GM21717 (cell line): ENCODE measurements at regions not wholly inside any gene's neighbourhood (a gene's known extent, or its start where the extent isn't known, plus 50 kb on each side); places are given as distances from the start of the nearest gene placed in this dataset.

Experiments used
- ATAC-seq: cut with Tn5 transposase; IDR thresholded peaks from one replicate; pipeline ENCODE4 v1.9.1; 2021; ENCODE audit warnings: mild to moderate bottlenecking, moderate library complexity; ENCODE audit not compliant: unreplicated experiment

DNA sequence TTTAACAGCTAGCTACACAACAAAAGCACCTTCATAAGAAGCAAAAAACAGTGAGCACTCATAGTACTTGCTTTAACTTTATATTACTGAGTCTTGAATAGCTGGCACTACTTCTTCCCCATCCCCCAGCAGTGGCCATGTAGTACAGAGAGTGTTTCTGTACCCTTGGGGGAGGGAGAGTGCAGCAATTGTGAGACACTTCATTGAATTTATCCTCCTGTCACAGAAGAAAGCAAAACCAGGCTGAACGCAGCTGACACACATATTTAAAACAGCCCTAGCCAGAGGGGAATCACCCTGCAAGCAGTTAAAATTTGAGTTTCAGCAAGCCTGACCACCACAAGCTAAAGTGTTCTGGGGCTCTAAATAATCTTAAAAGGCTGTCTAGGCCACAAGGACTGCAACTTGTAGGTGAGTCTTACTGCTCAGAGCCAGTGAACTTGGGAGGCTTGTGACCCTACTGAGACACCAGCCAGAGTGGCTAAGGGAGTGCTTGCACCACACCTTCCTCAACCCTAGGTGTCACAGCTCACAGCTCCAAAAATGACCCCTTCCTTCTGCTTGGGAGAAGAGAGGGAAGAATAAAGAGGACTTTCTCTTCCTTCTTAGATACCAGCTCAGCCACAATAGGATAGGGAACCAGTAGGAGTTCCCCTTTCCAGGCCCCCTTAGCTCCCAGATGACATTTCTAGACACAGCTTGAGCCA is 97.7 kb upstream of the MEOX2 start:
- ATAC-seq = no peak

- no peak for ATAC-seq
Observed at GRCh38 chr7:15782656-15783055, 96.2 kb upstream of the MEOX2 start.

DNA sequence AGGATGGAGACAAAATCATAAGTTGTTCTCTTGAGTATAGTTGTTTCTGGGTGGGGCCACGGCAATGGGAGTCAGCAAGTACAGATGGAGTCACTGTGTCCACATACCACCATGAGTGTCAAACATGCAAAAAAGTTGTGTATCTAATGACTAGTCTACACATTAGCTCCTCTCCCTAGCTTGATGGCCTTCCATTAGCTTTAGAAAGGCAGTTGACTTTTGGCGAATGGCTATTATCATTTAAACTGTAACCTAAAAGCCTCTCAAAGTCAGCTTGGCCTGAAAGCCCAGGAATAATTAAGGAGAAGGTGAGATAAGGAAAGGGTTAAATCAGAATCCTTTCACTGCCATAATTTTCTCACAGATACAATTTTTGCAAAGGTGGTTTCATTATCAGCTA is 95.5 kb upstream of the MEOX2 start:
- ATAC-seq = no peak

DNA sequence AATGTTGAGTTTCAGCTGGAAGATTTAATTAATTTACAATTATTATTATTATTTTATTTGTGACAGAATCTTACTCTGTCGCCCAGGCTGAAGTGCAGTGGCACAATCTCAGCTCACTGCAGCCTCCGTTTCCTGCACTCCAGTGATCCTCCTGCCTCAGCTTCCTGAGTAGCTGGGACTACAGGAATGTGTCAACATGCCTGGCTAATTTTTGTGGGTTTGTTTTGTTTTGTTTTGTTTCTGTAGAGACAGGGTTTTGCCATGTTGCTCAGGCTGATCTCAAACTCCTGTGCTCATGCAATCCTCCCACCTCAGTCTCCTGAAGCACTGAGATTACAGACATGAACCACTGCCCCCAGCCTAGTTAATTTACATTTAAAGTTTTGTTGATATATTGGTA is 93.8 kb upstream of the MEOX2 start:
- no peak for ATAC-seq

DNA sequence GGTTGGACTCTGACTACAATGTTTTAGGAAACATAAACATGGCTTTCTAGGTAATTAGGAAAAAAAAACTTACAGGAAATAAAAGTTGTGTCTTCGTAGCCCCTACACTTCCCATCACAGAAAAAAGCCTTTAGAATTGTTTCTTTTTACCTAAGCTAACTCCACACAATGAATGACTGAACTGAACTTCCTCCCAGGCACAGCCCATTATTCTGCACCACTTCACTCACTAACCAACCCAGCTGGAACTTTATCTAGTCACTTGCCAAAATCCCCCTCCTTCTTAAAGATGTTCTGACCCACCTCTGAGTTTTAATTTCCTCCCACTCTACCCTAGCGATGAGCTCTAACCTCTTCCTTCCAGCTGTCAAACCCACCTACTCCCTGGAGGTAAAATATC is 91.7 kb upstream of the MEOX2 start:
- no peak for ATAC-seq

DNA sequence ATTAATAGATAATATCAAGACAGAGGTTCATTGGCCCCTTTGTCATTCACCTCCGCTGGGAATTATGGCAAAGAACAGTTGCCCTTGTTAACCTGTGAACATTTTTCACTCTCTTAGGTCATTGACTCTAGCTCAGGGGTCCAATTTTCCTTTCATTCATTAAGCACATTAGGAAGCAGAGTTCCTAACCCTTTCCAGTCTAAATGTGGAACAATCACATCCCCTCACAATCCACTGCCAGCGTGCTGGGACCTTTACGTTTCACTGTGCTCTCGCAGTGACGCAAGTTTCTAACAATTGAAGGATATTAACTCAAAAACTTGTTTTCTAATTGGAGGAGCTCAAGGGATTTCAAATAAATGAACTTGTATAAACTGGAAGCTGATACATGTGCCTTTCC is 79.3 kb upstream of the MEOX2 start:
- ATAC-seq = no peak

DNA sequence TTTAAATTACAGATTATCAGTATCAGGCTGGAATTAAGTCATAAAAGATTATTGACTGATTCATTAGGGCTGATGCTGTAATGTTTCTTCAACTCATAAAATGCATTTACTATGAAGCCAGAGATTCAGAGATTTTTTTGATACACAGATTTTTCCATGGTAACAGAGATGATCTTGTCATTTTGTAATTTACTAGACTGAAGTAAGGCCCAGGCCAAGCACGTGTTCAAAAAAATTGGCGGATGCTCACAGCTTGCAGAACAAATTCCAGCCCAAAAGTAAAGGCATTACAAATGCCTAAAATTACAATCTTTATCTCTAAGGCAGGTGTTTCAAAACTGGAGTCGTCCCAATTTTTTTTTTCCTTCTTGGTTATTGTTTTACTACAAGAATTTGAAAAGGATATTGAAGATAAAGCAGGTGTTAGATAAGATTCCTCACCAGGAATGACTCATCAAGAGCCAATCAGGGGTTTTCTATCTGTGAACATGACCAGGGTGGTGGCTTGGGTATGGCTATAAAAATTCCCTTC is 78.4 kb upstream of the MEOX2 start:
- no peak for ATAC-seq

GRCh38 chr7:15764010-15764409 is 77.5 kb upstream of the MEOX2 start:
- no peak for ATAC-seq

DNA sequence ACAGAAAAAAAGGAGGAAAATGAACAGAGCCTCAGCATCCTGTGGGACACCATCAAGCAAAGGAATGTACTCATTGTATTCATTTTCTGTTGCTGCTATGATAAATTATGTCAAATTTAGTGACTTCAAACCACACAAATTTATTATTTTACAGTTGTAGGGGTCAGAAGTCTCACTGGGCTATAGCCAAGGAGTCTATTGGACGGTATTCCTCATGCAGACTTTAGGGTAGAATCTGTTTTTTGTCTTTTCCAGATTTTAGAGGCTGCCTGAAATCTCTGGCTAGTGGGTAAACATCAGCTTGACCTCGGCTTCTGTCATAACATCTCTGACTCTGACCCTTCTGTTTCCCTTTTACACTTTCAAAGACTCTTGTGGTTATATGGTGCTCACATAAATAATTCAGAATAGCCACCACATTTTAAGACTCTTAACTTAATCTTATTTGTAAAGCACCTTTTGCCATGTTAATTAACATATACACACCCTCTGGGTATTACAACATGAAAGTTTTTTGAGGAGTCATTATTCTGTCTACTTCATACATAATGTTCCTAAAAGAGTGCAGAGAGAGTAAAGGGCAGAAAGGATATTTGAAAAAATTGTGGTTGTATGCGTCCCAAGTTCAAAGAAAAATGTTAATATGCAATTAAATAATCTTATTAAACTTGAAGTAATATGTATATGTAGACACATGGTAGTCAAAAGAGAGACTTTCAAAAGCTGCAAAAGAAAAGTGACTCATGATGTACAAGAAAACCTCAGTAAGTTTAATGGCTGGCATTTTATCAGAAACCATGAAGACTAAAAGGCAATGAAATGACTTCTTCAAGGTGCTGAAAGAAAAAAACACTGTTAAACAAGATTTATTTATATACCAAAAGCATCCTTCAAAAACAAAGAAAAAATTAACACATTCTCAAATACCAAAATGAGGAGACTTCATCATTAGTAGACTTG is 70.8 kb upstream of the MEOX2 start:
- ATAC-seq = no peak

- no peak for ATAC-seq
Observed at GRCh38 chr7:15755061-15755460, 68.6 kb upstream of the MEOX2 start.

DNA sequence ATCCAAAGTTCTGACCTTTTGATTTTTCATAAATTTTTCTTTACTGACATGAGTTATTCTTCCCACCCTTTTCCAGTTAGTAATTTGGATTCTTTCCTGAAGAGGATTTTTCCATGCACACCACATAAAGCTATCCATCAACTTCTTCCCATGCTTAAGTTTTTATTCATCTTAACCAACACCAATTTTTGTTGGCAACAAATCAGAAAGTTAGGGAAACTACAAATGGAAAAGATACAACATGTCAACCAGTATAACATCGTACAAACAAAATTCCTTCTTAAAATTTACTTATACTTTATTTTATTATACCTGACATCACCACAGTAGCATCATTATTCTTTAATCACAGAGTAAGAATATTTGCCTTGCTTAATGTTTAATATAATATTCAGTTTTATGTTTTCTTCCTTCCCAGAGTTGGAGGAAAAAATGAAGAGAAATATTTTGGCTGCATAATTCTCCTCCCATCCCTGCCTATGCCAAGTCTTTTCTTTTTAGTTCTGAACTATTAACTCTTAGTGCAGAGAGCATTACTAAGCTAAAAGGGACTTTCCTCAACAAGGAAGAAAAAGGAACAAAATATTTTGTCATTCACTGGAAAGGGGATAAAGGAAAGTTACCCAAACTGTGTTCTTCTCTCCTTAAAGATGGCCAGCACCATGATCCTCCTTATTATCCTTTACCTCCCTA is 67.5 kb upstream of the MEOX2 start:
- no peak for ATAC-seq

- ATAC-seq = no peak
Observed at GRCh38 chr7:15752377-15752776, 65.9 kb upstream of the MEOX2 start.

DNA sequence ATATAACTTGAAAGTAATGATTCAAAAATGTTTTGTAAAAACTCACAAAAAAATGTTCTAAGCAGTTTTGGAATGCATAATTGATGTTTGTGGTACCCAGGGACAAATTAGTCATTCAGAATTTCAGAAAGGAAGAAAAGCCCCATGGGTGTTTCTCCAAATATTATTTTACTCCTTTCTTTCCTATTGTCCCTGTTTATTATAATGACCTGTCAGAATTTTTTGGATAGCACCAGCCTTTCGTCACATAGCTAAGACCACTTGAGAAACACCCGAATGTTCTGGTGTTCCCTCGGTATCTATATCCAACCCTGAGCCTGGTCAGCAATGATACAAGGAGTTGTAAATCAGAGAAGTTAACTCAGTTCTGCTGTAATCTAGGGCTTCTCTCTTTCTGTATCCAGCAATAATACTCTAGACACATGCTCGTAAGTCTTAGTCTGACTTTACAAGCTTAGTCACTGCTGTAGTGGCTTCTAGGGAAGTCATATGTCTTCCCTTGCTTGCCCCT is 64.8 kb upstream of the MEOX2 start:
- ATAC-seq = no peak

DNA sequence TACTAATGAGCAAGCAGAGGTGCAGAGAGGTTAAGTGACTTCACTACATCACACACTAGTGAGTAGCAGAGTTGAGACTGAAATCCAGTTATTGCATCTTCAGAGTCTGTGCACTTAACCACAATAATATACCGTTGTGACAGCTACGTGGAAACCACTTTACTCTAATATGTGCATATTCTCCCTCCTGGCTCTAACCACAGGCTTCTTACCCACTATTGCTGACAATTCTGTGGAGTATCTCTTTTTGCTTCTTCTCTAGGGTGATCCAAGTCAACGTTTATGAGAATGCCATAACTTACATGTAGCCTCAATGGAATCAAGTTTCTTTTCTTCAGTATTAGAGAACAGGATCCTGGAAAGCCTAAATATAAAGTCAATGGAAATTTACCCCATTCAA is 64.2 kb upstream of the MEOX2 start:
- no peak for ATAC-seq

DNA sequence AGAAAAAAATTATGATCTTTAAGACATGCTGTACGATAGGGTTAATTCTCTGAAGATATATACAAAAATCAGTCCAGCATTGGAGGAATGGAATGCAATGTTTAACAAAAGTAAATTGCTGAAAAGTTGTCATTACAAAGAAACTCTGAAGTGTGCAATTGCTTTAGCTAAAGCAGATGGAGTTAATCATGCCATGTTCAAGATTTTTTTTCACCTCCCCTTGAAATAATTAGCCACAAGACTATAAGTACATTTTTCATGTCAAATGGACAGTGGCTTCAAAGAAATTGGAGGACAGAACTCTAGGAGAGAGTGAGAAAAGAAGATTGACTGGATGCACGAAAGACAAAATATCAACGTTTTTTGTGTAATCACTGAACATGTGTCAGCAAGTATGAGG is 63.1 kb upstream of the MEOX2 start:
- no peak for ATAC-seq

DNA sequence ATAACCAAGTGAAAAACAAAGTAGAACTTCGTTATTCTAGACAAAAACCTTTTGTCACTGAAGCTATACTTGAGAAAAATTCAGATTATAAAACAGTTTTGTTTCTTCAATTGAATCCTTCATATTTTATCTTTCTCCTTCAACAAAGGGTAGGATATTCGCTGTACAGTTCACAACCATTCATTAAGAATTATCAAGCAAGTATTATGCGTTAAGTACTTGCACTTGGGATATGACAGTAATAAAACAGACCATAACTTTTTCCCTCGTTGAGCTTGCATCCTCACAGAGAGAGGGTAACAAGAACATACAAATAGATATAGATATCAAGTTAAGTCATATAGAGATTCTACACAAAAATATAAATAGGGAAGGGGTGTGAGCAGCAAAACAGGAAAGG is 61.2 kb upstream of the MEOX2 start:
- ATAC-seq = no peak

DNA sequence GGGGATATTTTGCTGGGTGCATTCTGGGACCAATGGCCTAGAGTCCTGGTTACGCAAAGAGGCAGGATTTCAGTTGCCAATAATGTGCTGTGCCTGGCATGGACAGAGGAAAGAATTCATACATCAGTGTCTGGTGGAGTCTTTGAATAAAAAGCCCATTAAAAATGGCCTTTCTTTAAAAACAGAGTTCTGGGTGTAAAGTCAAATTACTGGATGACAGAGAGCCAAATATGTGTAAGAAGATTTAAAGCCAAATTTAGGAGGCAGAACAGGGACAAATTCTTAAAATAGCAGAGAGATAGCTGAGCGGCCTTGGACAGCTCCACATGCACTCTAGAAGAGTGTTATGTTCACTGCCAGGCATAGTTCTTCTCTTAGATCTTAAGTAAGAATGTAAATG is 60.8 kb upstream of the MEOX2 start:
- no peak for ATAC-seq

GRCh38 chr7:15743926-15744480 is 57.5 kb upstream of the MEOX2 start:
- no peak for ATAC-seq

- ATAC-seq = no peak
Observed at GRCh38 chr7:15737601-15738000, 51.1 kb upstream of the MEOX2 start.
